ENCODE measurements at regions not wholly inside any gene's neighbourhood (a gene's known extent, or its start where the extent isn't known, plus 50 kb on each side); places are given as distances from the start of the nearest gene placed in this dataset.

- TF ChIP-seq CTCF (IDR thresholded peaks at IDR 0.05; ENCODE audit: low read depth, low read length) (no peak), EZH2phosphoT487 (IDR thresholded peaks at IDR 0.05; ENCODE audit: low read depth) (no peak)
Measured at GRCh38 chr11:96978751-96979150, 588.9 kb downstream of the JRKL start.

Measured in OCI-LY3 (cell line).